HFFc6 (cell line): ENCODE measurements at regions not wholly inside any gene's neighbourhood (a gene's known extent, or its start where the extent isn't known, plus 50 kb on each side); places are given as distances from the start of the nearest gene placed in this dataset.
A peak's percentile ranks its signal among the peaks of the same experiment; 100 is the strongest.

ENCODE experiments used
- DNase-seq: peaks from one replicate; pipeline ENCODE4 v3.0.0-alpha.2; 2018
- H3K27ac Mint-ChIP-seq: 2 replicates; pipeline ENCODE4 v1.8.0; 2020; ENCODE audit warnings: mild to moderate bottlenecking, mixed read lengths
- H3K27me3 Mint-ChIP-seq: 2 replicates; pipeline ENCODE4 v1.8.0; 2021; ENCODE audit warnings: mild to moderate bottlenecking, moderate library complexity, mixed read lengths; ENCODE audit not compliant: insufficient read depth
- H3K36me3 Mint-ChIP-seq: 2 replicates; pipeline ENCODE4 v1.8.0; 2021; ENCODE audit warnings: low read depth, mixed read lengths
- H3K4me1 Mint-ChIP-seq: 2 replicates; pipeline ENCODE4 v1.8.0; 2020; ENCODE audit warnings: low read depth, mixed read lengths
- H3K4me3 Mint-ChIP-seq: 2 replicates; pipeline ENCODE4 v1.8.0; 2020; ENCODE audit warnings: mild to moderate bottlenecking, moderate library complexity, mixed read lengths
- H3K9me3 Mint-ChIP-seq: 2 replicates; pipeline ENCODE4 v1.8.0; 2020; ENCODE audit warnings: mild to moderate bottlenecking, mixed read lengths
- TF ChIP-seq, protein P1 (sequence below): fragments of 200-600 bp; sonication (generic); IDR thresholded peaks from 2 replicates; pipeline ENCODE4 v1.5.0; 2021; ENCODE audit warnings: antibody characterized with exemption, mild to moderate bottlenecking

DNA sequence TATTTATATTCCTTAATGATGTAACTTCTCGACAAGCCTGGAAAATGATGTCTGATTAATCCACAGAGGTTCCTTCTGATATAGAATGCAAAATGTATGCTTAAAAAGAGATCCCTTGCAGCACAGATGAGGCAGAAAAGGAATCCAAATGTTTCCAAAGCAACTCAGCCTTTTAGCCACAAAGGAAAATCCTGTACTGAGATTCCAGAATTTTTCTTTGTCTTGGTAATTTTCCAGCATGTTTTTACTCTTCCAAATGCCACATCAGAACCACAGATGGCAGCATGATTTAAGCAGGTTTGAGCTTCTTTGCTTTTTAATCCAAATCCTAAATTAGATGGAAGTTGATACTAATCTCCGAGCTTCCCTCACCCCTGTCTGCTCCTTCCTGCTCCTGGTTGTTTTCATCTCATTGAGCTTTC, 176.4 kb upstream of the PALMD start:
- H3K9me3 Mint-ChIP-seq = no peaks in the 10 kb centered on the region
- no peak overlapping the region for H3K4me3 Mint-ChIP-seq
- peaks cover 26% of the 10 kb centered on the region for H3K4me1 Mint-ChIP-seq
- no peaks in the 10 kb centered on the region; the same call in 1 of the 2 replicates for H3K36me3 Mint-ChIP-seq
- TF ChIP-seq, protein P1, sequence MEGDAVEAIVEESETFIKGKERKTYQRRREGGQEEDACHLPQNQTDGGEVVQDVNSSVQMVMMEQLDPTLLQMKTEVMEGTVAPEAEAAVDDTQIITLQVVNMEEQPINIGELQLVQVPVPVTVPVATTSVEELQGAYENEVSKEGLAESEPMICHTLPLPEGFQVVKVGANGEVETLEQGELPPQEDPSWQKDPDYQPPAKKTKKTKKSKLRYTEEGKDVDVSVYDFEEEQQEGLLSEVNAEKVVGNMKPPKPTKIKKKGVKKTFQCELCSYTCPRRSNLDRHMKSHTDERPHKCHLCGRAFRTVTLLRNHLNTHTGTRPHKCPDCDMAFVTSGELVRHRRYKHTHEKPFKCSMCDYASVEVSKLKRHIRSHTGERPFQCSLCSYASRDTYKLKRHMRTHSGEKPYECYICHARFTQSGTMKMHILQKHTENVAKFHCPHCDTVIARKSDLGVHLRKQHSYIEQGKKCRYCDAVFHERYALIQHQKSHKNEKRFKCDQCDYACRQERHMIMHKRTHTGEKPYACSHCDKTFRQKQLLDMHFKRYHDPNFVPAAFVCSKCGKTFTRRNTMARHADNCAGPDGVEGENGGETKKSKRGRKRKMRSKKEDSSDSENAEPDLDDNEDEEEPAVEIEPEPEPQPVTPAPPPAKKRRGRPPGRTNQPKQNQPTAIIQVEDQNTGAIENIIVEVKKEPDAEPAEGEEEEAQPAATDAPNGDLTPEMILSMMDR = no peak
- no peak overlapping the region for H3K27ac Mint-ChIP-seq
- peaks cover 3% of the 10 kb centered on the region; the same call in 1 of the 2 replicates for H3K27me3 Mint-ChIP-seq
- no peak for DNase-seq

DNA sequence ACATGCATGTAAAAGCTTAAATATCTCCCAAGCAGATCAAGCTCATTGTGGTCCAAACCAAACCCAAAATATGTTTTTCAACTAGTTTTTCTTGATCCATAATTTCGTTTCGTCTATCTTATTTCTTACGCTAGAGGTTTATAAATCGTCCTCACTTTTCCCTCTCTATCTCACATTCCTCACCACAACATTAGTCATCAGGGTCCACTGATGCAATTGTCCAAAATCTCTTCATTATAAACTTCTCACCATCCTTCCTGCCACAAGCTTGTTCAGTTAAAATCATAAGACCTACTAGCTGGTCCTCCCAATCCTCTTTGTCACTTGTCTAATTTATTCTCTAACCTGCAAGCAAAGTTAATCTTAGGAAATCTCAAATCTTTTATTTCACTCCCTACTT, 173.0 kb upstream of the PALMD start:
- Mint-ChIP-seq H3K4me3 (no peak overlapping the region), H3K9me3 (no peaks in the 10 kb centered on the region), H3K27me3 (peaks cover 3% of the 10 kb centered on the region; the same call in 1 of the 2 replicates), H3K36me3 (no peaks in the 10 kb centered on the region), H3K27ac (no peak overlapping the region), H3K4me1 (peaks cover 6% of the 10 kb centered on the region; the same call in 1 of the 2 replicates)
- TF ChIP-seq, protein P1 = no peak
- no peak for DNase-seq

- H3K36me3 Mint-ChIP-seq = no peaks in the 10 kb centered on the region
- H3K4me3 Mint-ChIP-seq = no peak overlapping the region
- no peak overlapping the region for H3K27ac Mint-ChIP-seq
- H3K27me3 Mint-ChIP-seq = peaks cover 3% of the 10 kb centered on the region; the same call in 1 of the 2 replicates
- TF ChIP-seq, protein P1 = no peak
- DNase-seq = no peak
- no peaks in the 10 kb centered on the region for H3K9me3 Mint-ChIP-seq
- H3K4me1 Mint-ChIP-seq = peaks cover 5% of the 10 kb centered on the region; the same call in 1 of the 2 replicates
These were observed 171.5 kb upstream of the PALMD start for GRCh38 chr1:99474350-99474893.

GRCh38 chr1:99476058-99476457, 169.9 kb upstream of the PALMD start:
- TF ChIP-seq, protein P1 = no peak
- no peak overlapping the region for H3K4me3 Mint-ChIP-seq
- H3K9me3 Mint-ChIP-seq = no peaks in the 10 kb centered on the region
- peaks cover 3% of the 10 kb centered on the region; the same call in 1 of the 2 replicates for H3K27me3 Mint-ChIP-seq
- no peaks in the 10 kb centered on the region for H3K36me3 Mint-ChIP-seq
- no peak overlapping the region for H3K27ac Mint-ChIP-seq
- no peaks in the 10 kb centered on the region for H3K4me1 Mint-ChIP-seq
- no peak for DNase-seq

- Mint-ChIP-seq H3K27ac (no peak overlapping the region), H3K4me3 (no peak overlapping the region), H3K9me3 (no peaks in the 10 kb centered on the region), H3K27me3 (peaks cover 1% of the 10 kb centered on the region; the same call in 1 of the 2 replicates), H3K36me3 (no peaks in the 10 kb centered on the region), H3K4me1 (no peaks in the 10 kb centered on the region)
- DNase-seq = peak; percentile 62
- TF ChIP-seq, protein P1 = peak; percentile 95
These were observed 164.4 kb upstream of the PALMD start for GRCh38 chr1:99481391-99481996.
